ENCODE measurements at regions not wholly inside any gene's neighbourhood (a gene's known extent, or its start where the extent isn't known, plus 50 kb on each side); places are given as distances from the start of the nearest gene placed in this dataset.
"Not testable (repeated sequence)": the region's sequence is repeated elsewhere in the genome, so short reads cannot be mapped to it uniquely, and the experiment has no call there.

DNA sequence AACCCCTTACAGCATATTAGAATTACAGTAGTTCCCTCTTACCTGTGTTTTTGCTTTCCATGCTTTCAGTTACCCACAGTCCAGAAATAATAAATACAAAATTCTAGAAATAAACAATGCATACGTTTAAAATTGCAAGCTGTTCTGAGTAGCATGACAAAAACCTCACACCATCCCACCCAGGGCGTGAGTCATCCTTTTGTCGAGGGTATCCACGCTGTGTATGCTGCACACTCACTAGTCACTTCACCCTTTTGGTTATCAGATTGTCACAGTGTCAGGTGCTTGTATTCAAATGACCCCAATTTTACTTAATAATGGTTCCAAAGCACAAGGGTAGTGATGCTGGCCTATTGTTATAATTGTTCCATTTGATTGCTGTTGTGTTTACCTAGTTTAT lies 72.5 kb upstream of the P3H2 start:
- in situ Hi-C loops (cut with HindIII; ENCODE audit: low sequenced_read_pairs) = no loop called here

- in situ Hi-C loops (cut with HindIII; ENCODE audit: low sequenced_read_pairs) = no loop called here
These were observed 72.0 kb upstream of the P3H2 start for GRCh38 chr3:190192739-190193138.

- in situ Hi-C loops (cut with HindIII; ENCODE audit: low sequenced_read_pairs) = no loop called here
These were observed 71.4 kb upstream of the P3H2 start for GRCh38 chr3:190192087-190192486.

GRCh38 chr3:190188197-190188596 lies 67.5 kb upstream of the P3H2 start:
- in situ Hi-C loops (cut with HindIII; ENCODE audit: low sequenced_read_pairs) = no loop called here

- in situ Hi-C loops (cut with HindIII; ENCODE audit: low sequenced_read_pairs) = no loop called here
These were observed 62.4 kb upstream of the P3H2 start for GRCh38 chr3:190183121-190183520.

DNA sequence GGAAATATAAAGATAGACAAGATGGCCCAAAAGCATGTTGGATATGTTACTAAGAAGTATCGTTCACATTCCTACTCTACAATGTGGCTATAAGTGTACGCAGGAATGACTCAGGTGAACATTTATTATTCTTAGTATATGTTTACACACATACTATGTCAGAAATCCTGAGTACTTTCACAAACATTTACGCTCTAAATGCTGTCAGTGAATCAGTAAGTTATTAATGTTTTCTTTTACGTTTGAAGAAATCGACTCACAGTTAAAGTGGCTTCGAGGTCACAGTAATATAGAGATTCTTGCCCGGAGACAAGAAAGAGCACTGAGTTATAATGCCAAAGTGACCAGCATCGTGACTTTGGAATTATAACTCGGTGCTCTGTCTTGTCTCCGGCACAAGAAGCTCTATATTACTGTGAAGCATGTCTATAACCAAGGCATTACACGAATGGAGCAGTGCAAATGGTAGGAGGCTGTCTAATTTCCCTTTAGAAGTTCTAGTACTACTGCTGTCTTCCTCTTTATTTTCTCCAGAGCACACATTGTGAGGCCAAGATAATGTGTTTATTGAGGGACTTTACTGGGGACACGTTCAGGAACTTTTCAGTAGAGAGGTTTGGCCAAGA lies 61.8 kb upstream of the P3H2 start:
- in situ Hi-C loops (cut with HindIII; ENCODE audit: low sequenced_read_pairs) = no loop called here

- in situ Hi-C loops (cut with HindIII; ENCODE audit: low sequenced_read_pairs) = no loop called here
These were observed 59.6 kb upstream of the P3H2 start for GRCh38 chr3:190180268-190180667.

GRCh38 chr3:190178779-190179178 lies 58.1 kb upstream of the P3H2 start:
- in situ Hi-C loops (cut with HindIII; ENCODE audit: low sequenced_read_pairs) = no loop called here

GRCh38 chr3:190176933-190177525 lies 56.3 kb upstream of the P3H2 start:
- in situ Hi-C loops (cut with HindIII; ENCODE audit: low sequenced_read_pairs) = not testable (repeated sequence)

GRCh38 chr3:190176106-190176505 lies 55.4 kb upstream of the P3H2 start:
- in situ Hi-C loops (cut with HindIII; ENCODE audit: low sequenced_read_pairs) = not testable (repeated sequence)

DNA sequence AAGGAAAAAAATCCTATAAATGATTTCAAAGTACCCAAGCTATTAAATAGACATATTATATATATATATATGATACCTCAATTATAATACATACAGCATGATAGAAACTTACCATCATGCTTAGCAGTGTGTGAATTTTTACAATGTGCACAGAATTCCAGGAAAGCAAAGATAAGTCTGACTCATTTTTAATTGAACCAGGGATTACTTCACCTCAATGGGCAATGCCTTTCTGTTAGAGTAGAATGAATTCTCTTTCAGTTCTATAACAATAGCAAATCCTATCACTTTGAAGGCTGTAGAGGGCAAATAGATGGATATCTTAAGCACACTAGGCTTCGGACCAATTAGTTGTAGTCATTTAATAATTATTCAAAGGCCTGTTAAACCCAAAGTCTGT lies 54.8 kb upstream of the P3H2 start:
- in situ Hi-C loops (cut with HindIII; ENCODE audit: low sequenced_read_pairs) = no loop called here

DNA sequence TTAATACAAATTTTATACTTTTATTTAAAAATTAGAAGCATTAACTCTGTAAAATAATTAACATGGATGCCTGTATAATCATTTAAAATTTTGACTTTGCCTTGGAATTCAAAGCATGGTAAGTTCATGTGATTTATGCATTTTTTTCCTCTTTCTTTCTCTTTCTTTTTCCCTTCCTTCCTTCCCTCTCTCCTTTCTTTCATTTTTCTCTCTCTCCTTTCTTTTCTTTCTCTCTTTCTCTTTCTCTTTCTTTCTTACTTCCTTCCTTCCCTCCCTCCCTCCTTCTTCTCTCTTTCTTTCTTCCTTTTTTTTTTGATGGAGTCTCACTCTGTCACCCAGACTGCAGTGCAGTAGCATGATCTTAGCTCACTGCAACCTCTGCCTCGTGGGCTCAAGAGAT lies 53.8 kb upstream of the P3H2 start:
- in situ Hi-C loops (cut with HindIII; ENCODE audit: low sequenced_read_pairs) = no loop called here

DNA sequence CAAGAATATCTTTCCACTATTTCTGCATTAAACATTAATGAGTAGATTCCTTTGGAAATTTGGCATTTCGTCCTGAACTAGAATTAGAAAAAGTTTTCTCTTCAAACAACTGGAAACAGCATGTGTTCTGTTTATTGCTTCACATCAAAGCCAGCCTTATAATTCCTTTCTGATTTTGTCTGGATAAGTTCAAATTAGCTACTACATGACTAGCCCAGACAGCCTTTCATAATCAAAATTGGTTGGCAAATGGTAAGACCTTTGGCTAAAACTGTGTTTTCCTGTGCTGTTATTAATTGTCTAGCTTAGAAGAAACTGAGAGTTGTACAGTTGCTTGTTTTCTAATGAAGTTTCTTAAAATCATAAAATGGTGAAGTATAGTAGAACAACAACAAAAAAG lies 52.7 kb upstream of the P3H2 start:
- in situ Hi-C loops (cut with HindIII; ENCODE audit: low sequenced_read_pairs) = no loop called here

- in situ Hi-C loops (cut with HindIII; ENCODE audit: low sequenced_read_pairs) = no loop called here
These were observed 52.1 kb upstream of the P3H2 start for GRCh38 chr3:190172751-190173150.

All from endothelial cell of hepatic sinusoid (primary cell).